Right lobe of liver (tissue), 6 donors: ENCODE measurements at regions not wholly inside any gene's neighbourhood (a gene's known extent, or its start where the extent isn't known, plus 50 kb on each side); places are given as distances from the start of the nearest gene placed in this dataset.

Experiments
- ATAC-seq, 4 donors: fragments of 200-7000 bp; cut with Tn5 transposase; one replicate each; pipeline ENCODE4 v1.9.1; 2020; ENCODE audit warnings: mild to moderate bottlenecking in 4 of 4, moderate library complexity in 4 of 4
- DNase-seq, 3 donors: peaks; one replicate each; pipeline ENCODE4 v3.0.0-alpha.2; 2020
- H3K27ac ChIP-seq, 3 donors: fragments of 200-600 bp; one replicate each; pipeline ENCODE4 v1.8.0; 2022
- H3K27me3 ChIP-seq, 2 donors: fragments of 200-600 bp; one replicate each; pipeline ENCODE4 v1.8.0; 2022
- H3K36me3 ChIP-seq, 4 donors: fragments of 200-600 bp; sonication (generic) in 1 of 4; one replicate each; pipeline versions ENCODE4 v1.5.1 to v1.8.0; 2017 to 2022; ENCODE audit warnings: control low read depth in 1 of 4
- H3K4me1 ChIP-seq, 4 donors: fragments of 200-600 bp; sonication (generic) in 1 of 4; one replicate each; pipeline versions ENCODE4 v1.5.1 to v1.8.0; 2017 to 2022; ENCODE audit warnings: control low read depth in 1 of 4
- H3K4me3 ChIP-seq, 3 donors: fragments of 200-600 bp; one replicate each; pipeline ENCODE4 v1.8.0; 2022
- H3K9me3 ChIP-seq, 4 donors: fragments of 200-600 bp; sonication (generic) in 1 of 4; one replicate each; pipeline versions ENCODE4 v1.5.1 to v1.8.0; 2017 to 2022; ENCODE audit warnings: control low read depth in 1 of 4
- POLR2A ChIP-seq: fragments of 450-650 bp; IDR thresholded peaks from one replicate; pipeline ENCODE4 v1.6.1; 2017; ENCODE audit warnings: antibody characterized with exemption, mild to moderate bottlenecking
- WGBS: methylation state at CpG from one replicate; pipeline ENCODE4 v1.1.6; 2018; ENCODE audit warnings: low coverage, low lambda C conversion rate; ENCODE audit not compliant: insufficient coverage; ENCODE audit errors: missing lambda C conversion rate; 5-methylcytosine and 5-hydroxymethylcytosine counted together
- intact Hi-C, 2 donors: fragments of 100-400 bp; cut with DNase I; formaldehyde crosslinking; loops; one replicate each; pipeline versions ENCODE4 v1.11.2 to v1.14.1; 2022
- TF ChIP-seq, protein P1 (sequence below), 4 donors: fragments of 200-600 bp in 3 of 4; fragments of 450-650 bp in 1 of 4; IDR thresholded peaks; one replicate each; pipeline versions ENCODE4 v1.5.1 to v1.8.0; 2016 to 2022; ENCODE audit warnings: antibody characterized with exemption in 4 of 4, mild to moderate bottlenecking in 2 of 4
- donor health status: DM: no; HTN: yes; CAD: no.
- donor health status: DM: no; HTN: no; CAD: no.
- donor health status: DM: no; HTN: no; CAD: no.
- donor health status: DM: no; HTN: yes; CAD: no.
- donor health status: DM: no; HTN: yes; CAD: no.

DNA sequence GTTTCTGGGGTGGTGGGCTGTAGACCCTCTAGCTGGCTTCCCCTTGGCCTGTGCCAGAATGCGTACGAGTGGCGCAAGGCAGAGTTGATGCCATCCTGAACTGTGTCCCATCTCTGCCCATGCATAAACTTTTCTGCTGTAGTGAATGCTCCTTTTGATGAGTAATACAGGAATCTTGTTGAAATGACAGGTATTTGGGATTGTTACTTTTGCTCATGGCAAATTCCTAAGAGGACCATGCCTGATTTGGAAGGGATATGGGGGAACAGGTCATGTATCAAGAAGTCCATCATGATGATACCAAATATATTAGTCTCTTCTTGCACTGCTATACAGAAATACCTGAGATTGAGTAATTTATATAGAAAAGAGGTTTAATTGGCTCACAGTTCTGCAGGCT is 648.0 kb downstream of the SLC4A3 start:
- Histone ChIP-seq H3K4me1 (peaks cover 0 to 20% (median 9%) of the 10 kb centered on the region in 4 donors), H3K4me3 (no peak overlapping the region), H3K27ac (no peak overlapping the region), H3K27me3 (no peaks in the 10 kb centered on the region), H3K9me3 (no peaks in the 10 kb centered on the region), H3K36me3 (no peaks in the 10 kb centered on the region)
- no peak for DNase-seq
- no peak for ATAC-seq
- WGBS, result 80% methylated on average over 1 of the region's 3 CpGs
- intact Hi-C loops, result no loop called here
- TF ChIP-seq, protein P1, sequence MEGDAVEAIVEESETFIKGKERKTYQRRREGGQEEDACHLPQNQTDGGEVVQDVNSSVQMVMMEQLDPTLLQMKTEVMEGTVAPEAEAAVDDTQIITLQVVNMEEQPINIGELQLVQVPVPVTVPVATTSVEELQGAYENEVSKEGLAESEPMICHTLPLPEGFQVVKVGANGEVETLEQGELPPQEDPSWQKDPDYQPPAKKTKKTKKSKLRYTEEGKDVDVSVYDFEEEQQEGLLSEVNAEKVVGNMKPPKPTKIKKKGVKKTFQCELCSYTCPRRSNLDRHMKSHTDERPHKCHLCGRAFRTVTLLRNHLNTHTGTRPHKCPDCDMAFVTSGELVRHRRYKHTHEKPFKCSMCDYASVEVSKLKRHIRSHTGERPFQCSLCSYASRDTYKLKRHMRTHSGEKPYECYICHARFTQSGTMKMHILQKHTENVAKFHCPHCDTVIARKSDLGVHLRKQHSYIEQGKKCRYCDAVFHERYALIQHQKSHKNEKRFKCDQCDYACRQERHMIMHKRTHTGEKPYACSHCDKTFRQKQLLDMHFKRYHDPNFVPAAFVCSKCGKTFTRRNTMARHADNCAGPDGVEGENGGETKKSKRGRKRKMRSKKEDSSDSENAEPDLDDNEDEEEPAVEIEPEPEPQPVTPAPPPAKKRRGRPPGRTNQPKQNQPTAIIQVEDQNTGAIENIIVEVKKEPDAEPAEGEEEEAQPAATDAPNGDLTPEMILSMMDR (IDR thresholded peaks at IDR 0.05), result no peak
- no peak for TF ChIP-seq POLR2A

DNA sequence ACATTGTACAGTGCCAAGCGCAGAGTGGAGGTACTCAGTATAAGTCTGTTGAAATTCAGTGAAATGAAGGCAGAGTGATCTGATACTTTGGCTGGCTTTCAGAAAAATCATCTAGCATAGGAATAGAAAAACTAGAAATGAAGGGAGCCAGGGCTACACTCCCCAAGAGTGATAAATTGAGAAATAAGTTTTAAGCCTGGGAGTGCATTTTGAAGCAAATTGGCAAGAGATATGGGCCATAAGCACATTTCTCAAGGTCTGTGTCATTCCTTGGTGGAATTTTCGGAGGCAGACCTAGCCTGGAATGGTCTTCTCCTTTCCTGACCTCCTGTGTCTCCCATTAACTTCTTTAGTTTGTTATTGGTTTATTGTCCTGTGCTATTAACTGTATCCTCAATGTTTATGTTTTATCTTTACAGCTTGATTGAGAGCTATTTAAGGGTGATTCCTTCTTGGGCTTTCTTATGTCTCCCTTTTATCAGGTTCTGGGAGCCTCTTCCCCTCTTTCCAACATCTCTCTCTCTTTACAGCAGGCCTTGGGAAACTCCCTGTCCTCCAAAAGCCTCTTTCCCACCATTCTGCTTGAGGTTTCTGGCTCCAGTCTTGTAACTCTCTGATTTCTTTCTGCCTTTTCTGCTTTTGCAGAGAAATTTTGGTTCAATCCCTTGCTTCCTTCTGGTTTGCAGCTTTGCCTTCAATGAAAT is 649.5 kb downstream of the SLC4A3 start:
- DNase-seq (no peak), ATAC-seq (peak in 3 of 4 donors; percentile 4 to 17 (median 5))
- H3K36me3 ChIP-seq, result no peaks in the 10 kb centered on the region
- H3K9me3 ChIP-seq, result no peaks in the 10 kb centered on the region
- WGBS, result 80% methylated on average over 2 of the region's 2 CpGs
- H3K4me3 ChIP-seq, result no peak overlapping the region
- peak overlapping the region in 1 of 3 donors; percentile 74 for H3K27ac ChIP-seq
- no peaks in the 10 kb centered on the region for H3K27me3 ChIP-seq
- peaks cover 0 to 20% (median 9%) of the 10 kb centered on the region in 4 donors for H3K4me1 ChIP-seq
- TF ChIP-seq, protein P1 (IDR thresholded peaks at IDR 0.05), result no peak
- intact Hi-C loops, result no loop called here

- DNase-seq, result peak; percentile 76 to 88 (median 85)
- ATAC-seq, result peak; percentile 92 to 94 (median 94)
- H3K27ac ChIP-seq, result peak overlapping the region; percentile 36 to 74 (median 41)
- 13% methylated on average over 3 of the region's 3 CpGs for WGBS
- peak overlapping the region in 1 of 3 donors; percentile 11 for H3K4me3 ChIP-seq
- no peaks in the 10 kb centered on the region for H3K27me3 ChIP-seq
- intact Hi-C loops, result no loop called here
- peaks cover 0 to 20% (median 9%) of the 10 kb centered on the region in 4 donors for H3K4me1 ChIP-seq
- TF ChIP-seq, protein P1 (IDR thresholded peaks at IDR 0.05), result no peak
- no peak for TF ChIP-seq POLR2A
- H3K36me3 ChIP-seq, result no peaks in the 10 kb centered on the region
- H3K9me3 ChIP-seq, result no peaks in the 10 kb centered on the region
These were observed 650.1 kb downstream of the SLC4A3 start for GRCh38 chr2:220277445-220277975.

GRCh38 chr2:220278022-220278421 is 650.6 kb downstream of the SLC4A3 start:
- H3K4me3 ChIP-seq, result no peak overlapping the region
- H3K27ac ChIP-seq, result peak overlapping the region; percentile 36 to 74 (median 41)
- DNase-seq, result no peak
- WGBS, result 24% methylated on average over 2 of the region's 2 CpGs
- no peaks in the 10 kb centered on the region for H3K9me3 ChIP-seq
- intact Hi-C loops, result no loop called here
- peaks cover 0 to 18% (median 9%) of the 10 kb centered on the region in 4 donors for H3K4me1 ChIP-seq
- no peaks in the 10 kb centered on the region for H3K36me3 ChIP-seq
- ATAC-seq, result peak; percentile 32 to 59 (median 47)
- H3K27me3 ChIP-seq, result no peaks in the 10 kb centered on the region
- no peak for TF ChIP-seq POLR2A
- TF ChIP-seq, protein P1 (IDR thresholded peaks at IDR 0.05), result no peak
